GM12874 (cell line): ENCODE measurements at regions not wholly inside any gene's neighbourhood (a gene's known extent, or its start where the extent isn't known, plus 50 kb on each side); places are given as distances from the start of the nearest gene placed in this dataset.

Source experiments
- CTCF ChIP-seq: IDR thresholded peaks from 2 replicates; pipeline ENCODE4 v1.5.1; 2011; ENCODE audit warnings: low read depth, mild to moderate bottlenecking, control low read depth, low read length, moderate library complexity; ENCODE audit not compliant: insufficient read depth

GRCh38 chr18:51248685-51249084 is 51.2 kb upstream of the MEX3C start:
- no peak for TF ChIP-seq CTCF

- no peak for TF ChIP-seq CTCF
Measured at GRCh38 chr18:51250006-51250405, 52.5 kb upstream of the MEX3C start.

GRCh38 chr18:51250458-51251024 is 53.1 kb upstream of the MEX3C start:
- TF ChIP-seq CTCF: no peak

GRCh38 chr18:51251625-51252024 is 54.1 kb upstream of the MEX3C start:
- no peak for TF ChIP-seq CTCF

GRCh38 chr18:51253476-51253875 is 56.0 kb upstream of the MEX3C start:
- no peak for TF ChIP-seq CTCF

- no peak for TF ChIP-seq CTCF
Measured at GRCh38 chr18:51255693-51256092, 58.2 kb upstream of the MEX3C start.

GRCh38 chr18:51257150-51257549 is 59.7 kb upstream of the MEX3C start:
- TF ChIP-seq CTCF: no peak
